IMR-90 (cell line): ENCODE measurements at regions not wholly inside any gene's neighbourhood (a gene's known extent, or its start where the extent isn't known, plus 50 kb on each side); places are given as distances from the start of the nearest gene placed in this dataset.

Experiments
- ATAC-seq: fragments of 200-7000 bp; cut with Tn5 transposase; 2 replicates; pipeline ENCODE4 v1.9.1; 2020; ENCODE audit warnings: low read depth, mild to moderate bottlenecking, moderate library complexity
- BruUV-seq: library from RNA; stranded (reverse); fragments of 400-500 nt; replicated peaks from 2 replicates; lab custom pipeline; 2021; lab: Mats Ljungman, UMichigan
- CTCF ChIA-PET: fragments of 300-600 bp; formaldehyde crosslinking; extraction: SDS; loops from one replicate; lab custom pipeline; 2021; ENCODE audit warnings: antibody characterized with exemption; lab: Yijun Ruan, JAX
- POLR2A ChIA-PET: fragments of 300-600 bp; sonication (Branson Sonifier 250); formaldehyde crosslinking; loops from one replicate; lab custom pipeline; 2022; ENCODE audit warnings: antibody characterized with exemption; ENCODE audit not compliant: unreplicated experiment; lab: Charles Lee
- DNase-seq: peaks from one replicate; pipeline ENCODE4 v3.0.0; 2013
- H2AFZ ChIP-seq: replicated peaks from 2 replicates; pipeline ENCODE3; 2013; ENCODE audit warnings: low read length, mild to moderate bottlenecking; ENCODE audit not compliant: poor library complexity
- H2AK5ac ChIP-seq: 2 replicates; pipeline ENCODE4 v1.6.1; 2013; ENCODE audit warnings: low read depth, low read length, inconsistent platforms
- H2AK9ac ChIP-seq: replicated peaks from 2 replicates; pipeline ENCODE3; 2013; ENCODE audit warnings: mild to moderate bottlenecking, low read depth, low read length, moderate library complexity; ENCODE audit not compliant: poor library complexity
- H2BK120ac ChIP-seq: 2 replicates; pipeline ENCODE4 v1.6.1; 2013; ENCODE audit warnings: low read depth, low read length, inconsistent platforms
- H2BK15ac ChIP-seq: 3 replicates; pipeline ENCODE4 v1.6.1; 2013; ENCODE audit warnings: low read depth, low read length, inconsistent platforms
- H2BK20ac ChIP-seq: 2 replicates; pipeline ENCODE4 v1.6.1; 2013; ENCODE audit warnings: low read depth, mild to moderate bottlenecking, inconsistent platforms, low read length, moderate library complexity
- H2BK5ac ChIP-seq: 2 replicates; pipeline ENCODE4 v1.6.1; 2013; ENCODE audit warnings: mild to moderate bottlenecking, low read depth, low read length, inconsistent platforms; ENCODE audit not compliant: poor library complexity, severe bottlenecking
- H3K14ac ChIP-seq: replicated peaks from 2 replicates; pipeline ENCODE4 v1.6.1; 2013; ENCODE audit warnings: low read depth, low read length, inconsistent platforms
- H3K18ac ChIP-seq: 2 replicates; pipeline ENCODE4 v1.6.1; 2013; ENCODE audit warnings: low read depth, low read length, control low read depth
- H3K23ac ChIP-seq: 2 replicates; pipeline ENCODE4 v1.6.1; 2013; ENCODE audit warnings: low read depth, low read length, inconsistent platforms
- H3K27ac ChIP-seq: 2 replicates; pipeline ENCODE4 v1.5.1; 2013; ENCODE audit warnings: mild to moderate bottlenecking, control low read depth, low read length; ENCODE audit not compliant: insufficient read depth
- H3K27me3 ChIP-seq: 2 replicates; pipeline ENCODE4 v1.6.1; 2013; ENCODE audit warnings: low read length; ENCODE audit not compliant: control insufficient read depth, insufficient read depth
- H3K36me3 ChIP-seq: 2 replicates; pipeline ENCODE4 v1.6.1; 2013; ENCODE audit warnings: low read length, mixed read lengths; ENCODE audit not compliant: control insufficient read depth, insufficient read depth
- H3K4ac ChIP-seq: 2 replicates; pipeline ENCODE4 v1.6.1; 2013; ENCODE audit warnings: low read depth, low read length, inconsistent platforms
- H3K4me1 ChIP-seq: 2 replicates; pipeline ENCODE4 v1.6.1; 2013; ENCODE audit warnings: low read length, mixed read lengths; ENCODE audit not compliant: control insufficient read depth, insufficient read depth
- H3K4me2 ChIP-seq: 2 replicates; pipeline ENCODE4 v1.6.1; 2013; ENCODE audit warnings: low read depth, mild to moderate bottlenecking, control low read depth, low read length, moderate library complexity
- H3K4me3 ChIP-seq: 2 replicates; pipeline ENCODE4 v1.5.1; 2013; ENCODE audit warnings: low read depth, mild to moderate bottlenecking, control low read depth, low read length, moderate library complexity; ENCODE audit not compliant: insufficient read depth
- H3K56ac ChIP-seq: 2 replicates; pipeline ENCODE4 v1.6.1; 2013; ENCODE audit warnings: low read length, inconsistent platforms; ENCODE audit not compliant: insufficient read depth; ENCODE audit errors: extremely low read depth
- H3K79me1 ChIP-seq, 2 experiments: 2 replicates each; pipeline ENCODE4 v1.6.1; 2013; ENCODE audit warnings: low read length in 2 of 2, inconsistent platforms in 1 of 2, low read depth in 1 of 2
- H3K9ac ChIP-seq: 2 replicates; pipeline ENCODE4 v1.6.1; 2013; ENCODE audit warnings: low read depth, low read length, control low read depth
- H3K9me1 ChIP-seq: 2 replicates; pipeline ENCODE4 v1.6.1; 2013; ENCODE audit warnings: low read length, inconsistent platforms; ENCODE audit not compliant: insufficient read depth
- H3K9me3 ChIP-seq: 2 replicates; pipeline ENCODE4 v1.6.1; 2013; ENCODE audit warnings: low read length; ENCODE audit not compliant: control insufficient read depth, insufficient read depth
- H4K20me1 ChIP-seq: 2 replicates; pipeline ENCODE4 v1.6.1; 2013; ENCODE audit warnings: low read length, inconsistent platforms; ENCODE audit not compliant: insufficient read depth
- H4K5ac ChIP-seq: 2 replicates; pipeline ENCODE4 v1.6.1; 2013; ENCODE audit warnings: mild to moderate bottlenecking, low read depth, low read length, control low read depth
- H4K8ac ChIP-seq, 2 experiments: 2 replicates each; pipeline ENCODE4 v1.6.1; 2013; ENCODE audit warnings: low read depth in 2 of 2, low read length in 2 of 2, control low read depth in 1 of 2, inconsistent platforms in 1 of 2
- H4K91ac ChIP-seq: 2 replicates; pipeline ENCODE4 v1.6.1; 2013; ENCODE audit warnings: low read depth, low read length, inconsistent platforms; ENCODE audit not compliant: insufficient read depth
- BHLHE40 ChIP-seq: fragments of 150-350 bp; IDR thresholded peaks from 2 replicates; pipeline ENCODE4 v1.6.1; 2016; ENCODE audit warnings: mild to moderate bottlenecking, low read depth, low read length
- CEBPB ChIP-seq: IDR thresholded peaks from 2 replicates; pipeline ENCODE4 v1.6.1; 2012; ENCODE audit warnings: low read depth, low read length, improper control_type of control experiment
- CHD1 ChIP-seq: IDR thresholded peaks from 2 replicates; pipeline ENCODE4 v1.6.1; 2012; ENCODE audit warnings: low read depth, low read length, improper control_type of control experiment
- FOS ChIP-seq: fragments of 150-350 bp; IDR thresholded peaks from 2 replicates; pipeline ENCODE4 v1.6.1; 2016; ENCODE audit warnings: low read depth, low read length
- MAFK ChIP-seq: IDR thresholded peaks from 2 replicates; pipeline ENCODE4 v1.6.1; 2012; ENCODE audit warnings: low read depth, low read length, improper control_type of control experiment
- MAZ ChIP-seq: IDR thresholded peaks from 2 replicates; pipeline ENCODE4 v1.6.1; 2012; ENCODE audit warnings: low read depth, mild to moderate bottlenecking, low read length, improper control_type of control experiment, moderate library complexity, borderline replicate concordance
- MXI1 ChIP-seq: IDR thresholded peaks from 2 replicates; pipeline ENCODE4 v1.6.1; 2012; ENCODE audit warnings: low read depth, mild to moderate bottlenecking, low read length, moderate library complexity, borderline replicate concordance
- NFE2L2 ChIP-seq: fragments of 150-350 bp; IDR thresholded peaks from 2 replicates; pipeline ENCODE4 v1.6.1; 2016; ENCODE audit warnings: low read depth, mild to moderate bottlenecking, low read length
- POLR2A ChIP-seq: IDR thresholded peaks from 2 replicates; pipeline ENCODE4 v1.6.1; 2012; ENCODE audit warnings: mild to moderate bottlenecking, low read depth, low read length
- RAD21 ChIP-seq: IDR thresholded peaks from 2 replicates; pipeline ENCODE4 v1.6.1; 2012; ENCODE audit warnings: low read length, improper control_type of control experiment
- RCOR1 ChIP-seq: IDR thresholded peaks from 2 replicates; pipeline ENCODE4 v1.6.1; 2012; ENCODE audit warnings: mild to moderate bottlenecking, low read length, improper control_type of control experiment; ENCODE audit not compliant: insufficient replicate concordance
- RFX5 ChIP-seq: IDR thresholded peaks from 2 replicates; pipeline ENCODE4 v1.8.0; 2012; ENCODE audit warnings: low read depth, mild to moderate bottlenecking, low read length, moderate library complexity
- SMC3 ChIP-seq: fragments of 150-350 bp; IDR thresholded peaks from 2 replicates; pipeline ENCODE4 v1.6.1; 2016; ENCODE audit warnings: low read depth, mild to moderate bottlenecking, antibody characterized with exemption, low read length, moderate library complexity
- WGBS, 2 experiments: methylation state at CpG; one replicate each; pipeline versions ENCODE4 v1.1.5 to v1.1.7; 2013; ENCODE audit warnings: missing lambda C conversion rate in 2 of 2; ENCODE audit not compliant: insufficient read length in 1 of 2; ENCODE audit errors: extremely low coverage in 2 of 2; 5-methylcytosine and 5-hydroxymethylcytosine counted together
- dilution Hi-C: fragments of 300-500 bp; cut with HindIII; formaldehyde crosslinking; loops from one replicate; pipeline ENCODE4 v1.14.3; 2018; ENCODE audit warnings: low sequenced_read_pairs; ENCODE audit not compliant: unreplicated experiment
- in situ Hi-C: fragments of 300-500 bp; cut with MboI; formaldehyde crosslinking; loops from 3 replicates; pipeline ENCODE4 v1.14.3; 2019; ENCODE audit warnings: low sequenced_read_pairs, inconsistent platforms, mixed read lengths
- intact Hi-C: fragments of 100-400 bp; cut with micrococcal nuclease; formaldehyde crosslinking; loops from 2 replicates; pipeline ENCODE4 v1.10.0; 2022
- TF ChIP-seq, protein P1 (sequence below): fragments of 150-350 bp; IDR thresholded peaks from 2 replicates; pipeline ENCODE4 v1.6.1; 2017; ENCODE audit warnings: mild to moderate bottlenecking, antibody characterized with exemption, low read length, low read depth
- TF ChIP-seq, protein P2 (sequence below): fragments of 150-350 bp; IDR thresholded peaks from 2 replicates; pipeline ENCODE4 v1.6.1; 2016; ENCODE audit warnings: low read depth, mild to moderate bottlenecking, low read length, moderate library complexity, borderline replicate concordance
- TF ChIP-seq, protein P3 (sequence below): conservative IDR thresholded peaks from 2 replicates; pipeline ENCODE4 v1.5.1; 2012; ENCODE audit warnings: mild to moderate bottlenecking, low read depth, low read length, improper control_type of control experiment

DNA sequence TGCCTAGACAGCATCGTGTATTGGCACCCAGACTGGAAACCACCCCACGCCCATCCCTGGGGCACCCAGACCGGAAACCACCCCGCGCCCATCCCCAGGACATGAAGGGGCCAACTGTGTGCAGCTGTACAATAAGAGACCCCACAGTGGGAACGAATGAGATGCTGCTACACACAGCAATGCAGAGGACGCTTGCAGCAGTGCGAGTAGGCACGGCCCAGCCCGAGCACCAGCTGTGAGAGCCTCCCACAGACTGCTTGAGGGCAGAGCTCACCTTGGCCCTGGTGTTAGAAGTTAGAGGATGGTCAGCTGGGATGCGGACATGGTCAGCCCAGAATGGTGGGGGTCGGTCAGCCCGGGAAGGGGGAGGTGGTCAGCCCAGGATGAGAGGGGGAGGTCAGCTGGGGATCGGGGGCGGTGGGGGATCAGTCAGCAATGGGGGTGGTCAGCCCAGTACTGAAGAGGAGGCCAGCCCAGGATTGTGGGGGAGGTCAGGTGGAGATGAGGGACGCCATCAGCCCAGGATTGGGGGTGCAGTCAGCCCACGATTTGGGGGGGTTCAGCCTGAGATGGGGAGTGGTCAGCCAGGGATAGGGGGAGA lies 340.0 kb downstream of the C16orf95 start:
- ChIA-PET POLR2A (no interaction called here), CTCF (no interaction called here)
- no peak overlapping the region for H3K9ac ChIP-seq
- peaks cover 3% of the 10 kb centered on the region for H3K4me1 ChIP-seq
- WGBS, 2 experiments = 92% methylated on average over 14 of the region's 17 CpGs; no CpG with 5 or more reads in 1 of the 2 experiments
- TF ChIP-seq, protein P1, sequence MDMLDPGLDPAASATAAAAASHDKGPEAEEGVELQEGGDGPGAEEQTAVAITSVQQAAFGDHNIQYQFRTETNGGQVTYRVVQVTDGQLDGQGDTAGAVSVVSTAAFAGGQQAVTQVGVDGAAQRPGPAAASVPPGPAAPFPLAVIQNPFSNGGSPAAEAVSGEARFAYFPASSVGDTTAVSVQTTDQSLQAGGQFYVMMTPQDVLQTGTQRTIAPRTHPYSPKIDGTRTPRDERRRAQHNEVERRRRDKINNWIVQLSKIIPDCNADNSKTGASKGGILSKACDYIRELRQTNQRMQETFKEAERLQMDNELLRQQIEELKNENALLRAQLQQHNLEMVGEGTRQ = no peak
- no peak for TF ChIP-seq CEBPB
- no peak for TF ChIP-seq RAD21
- no peak for TF ChIP-seq BHLHE40
- no peak for TF ChIP-seq POLR2A
- TF ChIP-seq, protein P2, sequence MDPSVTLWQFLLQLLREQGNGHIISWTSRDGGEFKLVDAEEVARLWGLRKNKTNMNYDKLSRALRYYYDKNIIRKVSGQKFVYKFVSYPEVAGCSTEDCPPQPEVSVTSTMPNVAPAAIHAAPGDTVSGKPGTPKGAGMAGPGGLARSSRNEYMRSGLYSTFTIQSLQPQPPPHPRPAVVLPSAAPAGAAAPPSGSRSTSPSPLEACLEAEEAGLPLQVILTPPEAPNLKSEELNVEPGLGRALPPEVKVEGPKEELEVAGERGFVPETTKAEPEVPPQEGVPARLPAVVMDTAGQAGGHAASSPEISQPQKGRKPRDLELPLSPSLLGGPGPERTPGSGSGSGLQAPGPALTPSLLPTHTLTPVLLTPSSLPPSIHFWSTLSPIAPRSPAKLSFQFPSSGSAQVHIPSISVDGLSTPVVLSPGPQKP = no peak
- no peak for TF ChIP-seq FOS
- TF ChIP-seq CHD1 = no peak
- TF ChIP-seq MXI1 = no peak
- TF ChIP-seq RFX5 = no peak
- no peak for TF ChIP-seq RCOR1
- no peak for TF ChIP-seq MAZ
- TF ChIP-seq SMC3 = no peak
- TF ChIP-seq, protein P3, sequence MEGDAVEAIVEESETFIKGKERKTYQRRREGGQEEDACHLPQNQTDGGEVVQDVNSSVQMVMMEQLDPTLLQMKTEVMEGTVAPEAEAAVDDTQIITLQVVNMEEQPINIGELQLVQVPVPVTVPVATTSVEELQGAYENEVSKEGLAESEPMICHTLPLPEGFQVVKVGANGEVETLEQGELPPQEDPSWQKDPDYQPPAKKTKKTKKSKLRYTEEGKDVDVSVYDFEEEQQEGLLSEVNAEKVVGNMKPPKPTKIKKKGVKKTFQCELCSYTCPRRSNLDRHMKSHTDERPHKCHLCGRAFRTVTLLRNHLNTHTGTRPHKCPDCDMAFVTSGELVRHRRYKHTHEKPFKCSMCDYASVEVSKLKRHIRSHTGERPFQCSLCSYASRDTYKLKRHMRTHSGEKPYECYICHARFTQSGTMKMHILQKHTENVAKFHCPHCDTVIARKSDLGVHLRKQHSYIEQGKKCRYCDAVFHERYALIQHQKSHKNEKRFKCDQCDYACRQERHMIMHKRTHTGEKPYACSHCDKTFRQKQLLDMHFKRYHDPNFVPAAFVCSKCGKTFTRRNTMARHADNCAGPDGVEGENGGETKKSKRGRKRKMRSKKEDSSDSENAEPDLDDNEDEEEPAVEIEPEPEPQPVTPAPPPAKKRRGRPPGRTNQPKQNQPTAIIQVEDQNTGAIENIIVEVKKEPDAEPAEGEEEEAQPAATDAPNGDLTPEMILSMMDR = no peak
- TF ChIP-seq MAFK = no peak
- no peak for TF ChIP-seq NFE2L2
- no peak overlapping the region for H3K27ac ChIP-seq
- H4K91ac ChIP-seq = no peak overlapping the region
- H3K79me1 ChIP-seq = no peaks in the 10 kb centered on the region
- DNase-seq (no peak), ATAC-seq (no peak)
- H3K4ac ChIP-seq = no peak overlapping the region
- no peak overlapping the region for H3K56ac ChIP-seq
- no peak overlapping the region for H2BK15ac ChIP-seq
- H3K4me2 ChIP-seq = no peak overlapping the region
- H4K8ac ChIP-seq = no peak overlapping the region
- H2AK5ac ChIP-seq = peak overlapping the region; percentile 15; the same call in 1 of the 2 replicates
- no peaks in the 10 kb centered on the region for H4K20me1 ChIP-seq
- no peak overlapping the region for H3K14ac ChIP-seq
- peak overlapping the region; percentile 58 for H2AFZ ChIP-seq
- H3K4me3 ChIP-seq = no peak overlapping the region
- no peaks in the 10 kb centered on the region for H3K36me3 ChIP-seq
- peaks cover under 1% of the 10 kb centered on the region; the same call in 1 of the 2 replicates for H3K27me3 ChIP-seq
- no TSS peak for BruUV-seq
- no peak overlapping the region for H2BK5ac ChIP-seq
- H3K9me3 ChIP-seq = peaks cover 6% of the 10 kb centered on the region; the same call in 1 of the 2 replicates
- H4K5ac ChIP-seq = no peak overlapping the region
- no peak overlapping the region; the same call in 1 of the 2 replicates for H2BK20ac ChIP-seq
- H2AK9ac ChIP-seq = peak overlapping the region; percentile 10
- peaks cover 7% of the 10 kb centered on the region for H3K9me1 ChIP-seq
- 0 out of 2 replicates have a peak overlapping the region, but pooled peaks have one; percentile 9 for H2BK120ac ChIP-seq
- in situ Hi-C loops = no loop called here
- intact Hi-C loops = no loop called here
- dilution Hi-C loops = no loop called here
- no peak overlapping the region for H3K18ac ChIP-seq
- H3K23ac ChIP-seq = no peak overlapping the region
